PC-9 (cell line): ENCODE measurements at regions not wholly inside any gene's neighbourhood (a gene's known extent, or its start where the extent isn't known, plus 50 kb on each side); places are given as distances from the start of the nearest gene placed in this dataset.
"Not testable (repeated sequence)": the region's sequence is repeated elsewhere in the genome, so short reads cannot be mapped to it uniquely, and the experiment has no call there.

Source experiments
- EZH2 ChIP-seq: fragments of 200-600 bp; sonication (generic); IDR thresholded peaks from 2 replicates; pipeline ENCODE4 v1.8.0; 2017; ENCODE audit warnings: antibody characterized with exemption, low read depth
- TF ChIP-seq, protein P1 (sequence below): fragments of 200-600 bp; sonication (generic); conservative IDR thresholded peaks from 2 replicates; pipeline ENCODE4 v1.6.1; 2017; ENCODE audit warnings: mixed run types, antibody characterized with exemption, mild to moderate bottlenecking, moderate library complexity

DNA sequence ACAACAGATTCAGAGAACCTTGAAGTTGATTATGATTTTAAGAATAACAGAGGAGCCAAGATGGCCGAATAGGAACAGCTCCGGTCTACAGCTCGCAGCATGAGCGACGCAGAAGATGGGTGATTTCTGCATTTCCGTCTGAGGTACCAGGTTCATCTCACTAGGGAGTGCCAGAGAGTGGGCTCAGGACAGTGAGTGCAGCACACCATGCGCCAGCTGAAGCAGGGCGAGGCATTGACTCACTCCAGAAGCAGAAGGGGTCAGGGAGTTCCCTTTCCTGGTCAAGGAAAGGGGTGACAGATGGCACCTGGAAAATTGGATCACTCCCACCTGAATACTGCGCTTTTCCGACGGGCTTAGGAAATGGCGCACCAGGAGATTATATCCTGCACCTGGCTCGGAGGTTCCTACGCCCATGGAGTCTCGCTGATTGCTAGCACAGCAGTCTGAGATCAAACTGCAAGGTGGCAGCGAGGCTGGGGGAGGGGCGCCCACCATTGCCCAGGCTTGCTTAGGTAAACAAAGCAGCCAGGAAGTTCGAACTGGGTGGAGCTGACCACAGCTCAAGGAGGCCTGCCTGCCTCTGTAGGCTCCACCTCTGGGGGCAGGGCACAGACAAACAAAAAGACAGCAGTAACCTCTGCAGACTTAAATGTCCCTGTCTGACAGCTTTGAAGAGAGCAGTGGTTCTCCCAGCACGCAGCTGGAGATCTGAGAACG lies 670.2 kb downstream of the XIRP2 start:
- TF ChIP-seq, protein P1, sequence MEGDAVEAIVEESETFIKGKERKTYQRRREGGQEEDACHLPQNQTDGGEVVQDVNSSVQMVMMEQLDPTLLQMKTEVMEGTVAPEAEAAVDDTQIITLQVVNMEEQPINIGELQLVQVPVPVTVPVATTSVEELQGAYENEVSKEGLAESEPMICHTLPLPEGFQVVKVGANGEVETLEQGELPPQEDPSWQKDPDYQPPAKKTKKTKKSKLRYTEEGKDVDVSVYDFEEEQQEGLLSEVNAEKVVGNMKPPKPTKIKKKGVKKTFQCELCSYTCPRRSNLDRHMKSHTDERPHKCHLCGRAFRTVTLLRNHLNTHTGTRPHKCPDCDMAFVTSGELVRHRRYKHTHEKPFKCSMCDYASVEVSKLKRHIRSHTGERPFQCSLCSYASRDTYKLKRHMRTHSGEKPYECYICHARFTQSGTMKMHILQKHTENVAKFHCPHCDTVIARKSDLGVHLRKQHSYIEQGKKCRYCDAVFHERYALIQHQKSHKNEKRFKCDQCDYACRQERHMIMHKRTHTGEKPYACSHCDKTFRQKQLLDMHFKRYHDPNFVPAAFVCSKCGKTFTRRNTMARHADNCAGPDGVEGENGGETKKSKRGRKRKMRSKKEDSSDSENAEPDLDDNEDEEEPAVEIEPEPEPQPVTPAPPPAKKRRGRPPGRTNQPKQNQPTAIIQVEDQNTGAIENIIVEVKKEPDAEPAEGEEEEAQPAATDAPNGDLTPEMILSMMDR: not testable (repeated sequence)
- TF ChIP-seq EZH2: not testable (repeated sequence)
